ENCODE measurements at regions not wholly inside any gene's neighbourhood (a gene's known extent, or its start where the extent isn't known, plus 50 kb on each side); places are given as distances from the start of the nearest gene placed in this dataset.

DNA sequence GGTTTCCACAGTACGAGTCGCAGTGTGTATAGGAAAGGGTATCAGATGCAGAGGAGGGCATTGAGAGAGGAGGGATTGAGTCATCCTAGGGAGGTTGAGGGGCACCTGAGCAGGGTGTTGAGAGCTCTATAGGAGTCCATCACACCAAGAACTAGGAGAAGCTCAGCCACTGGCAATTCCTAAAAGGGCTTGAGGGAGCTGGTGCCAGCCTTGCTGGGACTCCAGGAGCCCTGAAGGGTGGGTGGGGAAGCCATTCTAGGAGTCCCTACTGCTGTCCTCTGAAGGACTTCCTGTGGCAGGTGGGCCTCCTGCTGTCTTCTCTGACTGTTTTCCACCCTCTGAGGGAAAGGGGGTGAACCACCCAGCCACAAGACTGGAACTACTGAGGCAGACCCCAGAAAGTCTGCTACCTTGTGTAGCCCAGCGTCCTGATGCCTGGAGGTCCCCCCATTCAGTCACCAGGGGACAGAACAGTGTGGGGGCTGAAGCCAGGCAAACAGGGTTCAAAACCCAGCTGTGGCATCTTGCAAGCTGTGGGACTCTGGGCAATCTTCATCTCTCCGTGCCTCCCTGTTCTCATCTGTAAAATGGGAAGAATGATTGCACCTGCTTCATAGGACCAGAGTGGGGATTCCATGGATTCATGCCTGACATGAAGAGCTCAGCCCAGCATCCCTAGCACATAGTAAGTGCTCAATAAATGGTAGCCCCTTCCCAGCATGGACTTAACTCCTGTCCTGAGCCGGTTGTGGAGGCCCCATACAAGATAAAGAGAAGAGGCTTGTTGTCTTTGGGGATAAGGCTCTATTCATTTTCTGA, 149.5 kb downstream of the C9orf50 start:
- no peak for DNase-seq

GRCh38 chr9:129469988-129470316, 150.9 kb downstream of the C9orf50 start:
- DNase-seq: no peak

DNA sequence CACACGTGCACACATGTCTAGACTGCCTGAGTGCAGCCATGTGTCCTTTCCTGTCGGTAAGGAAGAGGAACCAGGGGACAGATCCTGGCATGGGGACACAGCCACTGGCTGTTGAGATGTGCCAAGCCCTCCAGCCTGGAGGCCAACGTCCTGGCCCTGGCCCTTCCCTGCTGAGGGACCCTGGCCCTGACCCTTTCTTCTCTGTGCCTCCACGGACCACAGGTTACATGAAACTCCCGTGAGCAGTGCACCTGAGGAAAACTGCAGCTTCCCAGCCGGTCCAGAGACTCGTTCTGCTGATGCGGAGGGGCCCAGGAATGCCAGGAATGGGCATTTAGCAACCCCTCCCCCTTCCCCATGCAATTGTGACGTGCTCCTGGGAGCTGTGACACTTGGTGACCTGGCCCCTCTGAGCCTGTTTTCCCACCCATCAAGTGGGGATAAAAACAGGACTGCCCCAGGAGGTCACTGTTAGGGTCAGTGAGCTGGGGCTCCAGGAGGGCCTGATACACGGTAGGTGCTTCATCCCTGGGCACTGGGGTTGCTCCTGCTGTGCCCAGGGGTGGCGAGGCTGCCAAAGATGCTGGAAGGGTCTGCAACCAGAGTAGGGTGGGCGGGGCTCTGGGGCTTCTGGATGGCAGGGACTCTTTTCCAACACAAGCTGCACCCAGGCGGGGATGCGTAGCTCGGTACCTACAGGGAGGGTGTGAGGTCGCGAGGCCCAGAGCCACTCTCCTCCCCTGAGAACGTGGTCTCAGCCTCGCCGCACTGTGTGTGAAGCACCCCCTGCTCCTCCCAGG, 151.5 kb downstream of the C9orf50 start:
- no peak for DNase-seq

- DNase-seq: no peak
These were observed 152.9 kb downstream of the C9orf50 start for GRCh38 chr9:129467739-129468666.

GRCh38 chr9:129467004-129467588, 153.8 kb downstream of the C9orf50 start:
- DNase-seq: no peak

DNA sequence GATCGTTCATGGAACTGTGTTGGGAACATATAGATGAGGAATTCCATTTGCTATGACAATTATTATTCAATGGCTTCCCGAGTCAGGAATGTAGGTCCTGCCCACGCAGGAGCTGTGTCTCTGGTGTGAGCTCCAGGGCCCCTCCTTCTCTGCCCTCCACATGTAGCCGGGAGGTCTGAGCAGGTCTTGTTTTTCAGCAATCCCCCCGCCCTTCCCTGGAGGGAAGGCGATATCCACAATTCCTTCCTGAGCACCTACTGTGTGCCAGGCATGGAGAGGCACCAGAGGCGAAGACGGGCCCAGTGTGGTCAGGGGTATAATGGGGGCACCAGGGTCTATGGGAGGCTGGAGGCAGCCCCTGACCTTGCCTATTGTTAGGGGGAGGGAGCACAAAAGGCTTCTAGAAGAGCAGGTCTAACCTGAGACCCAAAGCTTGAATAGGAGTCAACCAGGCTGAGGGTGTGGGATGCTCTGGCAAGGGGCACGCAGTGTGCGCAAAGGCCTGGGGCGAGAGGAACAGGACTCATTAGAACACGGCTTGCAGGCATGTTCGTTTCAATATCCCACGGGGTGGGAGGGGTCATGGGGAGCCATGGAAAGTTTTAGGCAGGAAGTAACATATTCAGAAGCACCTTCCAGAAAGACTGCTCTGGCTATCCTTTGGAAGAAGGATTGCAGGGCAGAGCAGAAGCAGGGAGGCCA, 154.9 kb downstream of the C9orf50 start:
- DNase-seq: no peak

GRCh38 chr9:129464972-129465833, 155.7 kb downstream of the C9orf50 start:
- no peak for DNase-seq

DNA sequence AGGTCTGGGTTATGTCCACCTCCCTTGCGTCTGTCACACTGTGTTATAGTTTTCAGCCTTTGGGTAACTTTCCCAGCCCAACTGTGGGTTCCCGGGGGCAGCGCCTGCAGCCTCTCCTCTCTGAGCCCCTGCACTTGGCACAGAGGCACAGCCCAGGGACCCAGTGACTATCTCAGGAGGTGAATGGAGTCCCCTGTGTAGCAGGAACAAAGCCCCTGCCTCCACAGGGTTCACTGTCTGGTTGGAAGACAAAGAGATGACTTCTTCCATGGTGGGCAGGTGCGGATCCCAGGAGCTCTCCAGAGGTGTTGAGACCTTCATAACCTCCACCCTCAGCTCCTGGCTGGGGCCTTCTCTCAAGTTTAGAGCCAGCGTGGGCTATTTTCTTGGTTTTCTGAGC, 156.9 kb downstream of the C9orf50 start:
- no peak for DNase-seq

DNA sequence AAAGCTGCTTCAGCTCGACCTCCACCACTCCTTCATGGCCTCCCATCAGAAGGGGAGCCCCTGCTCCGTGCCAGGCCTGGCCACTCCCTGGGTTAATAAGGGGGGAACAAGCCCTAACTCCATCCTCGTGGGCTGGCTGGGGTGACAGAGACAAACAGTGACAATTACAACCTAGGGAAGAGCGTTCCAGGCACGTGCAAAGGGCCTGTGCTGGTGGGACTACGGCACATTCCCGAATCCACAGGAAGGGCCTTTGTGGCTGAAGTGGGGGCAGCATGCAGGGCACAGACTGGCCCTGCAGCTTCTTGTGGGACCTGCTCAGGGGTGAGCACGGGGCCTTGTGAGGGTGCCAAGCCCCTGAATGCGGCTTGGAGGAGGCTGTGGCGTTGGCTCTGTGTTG, 157.4 kb downstream of the C9orf50 start:
- no peak for DNase-seq

DNA sequence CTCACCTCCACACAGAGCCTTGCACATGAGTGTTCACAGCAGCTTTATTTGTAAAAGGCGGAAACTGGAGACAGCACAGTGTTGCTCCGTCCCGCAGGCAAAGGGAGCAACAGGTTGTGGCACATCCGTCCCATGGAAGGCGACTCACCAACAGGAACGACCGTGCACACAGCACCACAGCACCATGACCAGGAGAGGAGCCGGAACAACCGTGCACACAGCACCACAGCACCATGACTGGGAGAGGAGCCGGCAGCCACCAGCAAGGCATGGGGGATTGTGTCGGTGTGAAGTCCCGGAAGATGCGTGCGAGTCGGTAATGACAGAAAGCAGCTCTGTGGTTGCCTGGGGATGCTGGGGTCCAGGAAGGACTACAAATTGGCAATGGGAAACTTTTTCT, 158.5 kb downstream of the C9orf50 start:
- no peak for DNase-seq

DNA sequence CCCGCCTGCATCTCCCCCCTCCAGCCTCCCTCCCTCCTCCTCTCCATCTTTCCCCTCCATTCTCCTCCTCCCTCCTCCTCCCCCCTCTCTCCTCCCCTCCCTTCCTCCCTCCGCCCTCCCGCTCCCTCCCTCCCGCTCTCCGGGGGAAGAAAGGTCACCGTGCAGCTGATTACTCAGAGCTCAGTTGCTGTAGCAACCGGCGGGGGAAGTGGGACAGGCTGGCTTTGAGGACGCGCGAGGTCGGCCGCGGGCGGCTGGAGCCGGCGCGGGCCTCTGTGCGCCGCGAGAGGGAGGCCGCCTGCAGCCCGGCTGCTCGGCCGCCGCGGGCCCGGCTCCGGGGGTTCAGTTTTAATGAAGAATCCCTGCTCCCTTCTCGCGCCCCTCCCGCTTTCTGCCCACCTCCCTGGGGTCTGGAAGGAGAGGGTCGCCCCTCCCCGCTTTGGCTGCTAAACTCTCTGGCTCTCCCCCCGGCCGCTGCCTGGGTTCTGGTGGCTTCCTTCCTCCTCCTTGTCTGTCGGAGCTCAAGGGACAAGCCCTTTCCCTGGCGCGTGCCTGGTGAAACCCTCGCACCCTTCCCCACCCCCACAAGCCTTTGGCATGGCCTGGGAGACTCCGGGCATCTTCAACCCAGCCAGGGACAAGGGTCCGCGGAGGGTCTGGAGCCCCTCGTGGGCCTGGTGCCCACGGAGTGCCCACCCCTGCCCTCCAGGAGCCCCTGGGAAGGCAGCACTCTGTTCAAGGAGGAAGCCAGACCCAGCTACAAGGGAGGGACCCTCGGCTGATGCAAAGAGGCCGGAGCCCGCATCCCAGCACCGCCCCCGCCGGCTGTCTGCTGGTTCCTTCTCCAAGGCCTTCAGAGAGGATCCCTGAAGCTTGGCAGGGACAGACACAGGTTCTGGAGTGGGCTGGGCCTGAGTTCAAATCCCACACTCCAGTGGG, 160.3 kb downstream of the C9orf50 start:
- peak; percentile 90 to 93 for DNase-seq

DNA sequence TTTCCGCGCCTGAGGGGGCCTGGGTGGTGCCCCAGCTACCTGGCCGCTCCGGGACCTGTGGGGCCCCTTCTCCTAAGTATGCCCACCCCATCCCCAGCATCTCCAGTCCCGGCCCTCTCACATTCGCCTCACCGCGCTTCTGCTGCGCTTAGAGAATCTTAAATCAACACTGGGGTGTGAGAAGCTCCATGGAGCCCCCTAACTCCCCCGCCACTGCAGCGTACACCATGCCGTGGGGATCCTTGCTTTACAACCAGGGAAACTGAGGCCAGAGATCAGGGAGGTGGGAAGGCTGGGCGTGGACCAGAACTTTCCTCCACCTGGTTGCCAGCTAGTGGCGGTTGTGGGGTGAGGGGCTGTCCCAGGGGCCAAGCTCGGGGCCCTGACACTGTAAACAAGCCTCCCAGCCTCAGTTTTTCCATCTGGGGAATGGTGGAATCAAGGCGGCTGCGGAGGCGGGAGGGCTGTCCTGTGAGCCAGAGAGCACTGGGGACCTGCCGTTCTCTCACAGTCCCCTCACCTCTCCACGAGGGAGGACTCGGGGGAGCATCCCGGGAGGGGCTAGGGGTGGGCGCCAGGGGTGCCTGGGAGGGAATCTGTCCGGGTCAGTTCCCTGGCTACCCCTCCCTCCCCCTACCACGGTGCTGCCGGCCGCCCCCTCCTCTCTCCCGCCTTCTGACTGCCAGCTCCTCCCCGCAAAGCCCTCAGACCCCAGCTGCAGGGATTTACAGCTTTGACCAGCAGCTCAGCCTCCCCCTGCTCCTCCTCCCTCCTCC, 161.2 kb downstream of the C9orf50 start:
- no peak for DNase-seq

GRCh38 chr9:129458663-129459546, 162.0 kb downstream of the C9orf50 start:
- DNase-seq: no peak

DNA sequence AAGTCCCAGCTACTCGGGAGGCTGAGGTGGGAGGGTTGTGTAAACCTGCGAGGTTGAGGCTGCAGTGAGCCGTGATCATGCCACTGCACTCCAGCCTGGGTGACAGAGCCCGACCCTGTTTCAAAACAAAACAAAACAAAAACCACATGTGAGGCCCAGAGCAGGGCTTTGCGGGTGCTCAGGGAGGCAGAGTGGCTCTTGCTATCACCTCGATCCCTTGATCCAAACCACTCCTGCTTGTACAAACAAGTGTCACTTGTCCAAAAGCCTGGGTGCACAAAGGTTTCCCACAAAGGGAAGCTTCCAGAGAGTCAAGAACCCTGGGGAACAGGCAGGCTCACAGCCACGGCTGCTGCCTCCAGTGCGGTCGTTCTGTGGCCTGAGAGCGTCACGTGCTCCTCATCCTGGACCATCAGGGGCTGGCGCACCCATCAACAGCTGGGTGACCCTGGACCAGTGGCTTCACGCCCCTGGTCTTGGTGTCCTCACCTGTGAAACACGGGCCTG, 162.7 kb downstream of the C9orf50 start:
- no peak for DNase-seq

DNA sequence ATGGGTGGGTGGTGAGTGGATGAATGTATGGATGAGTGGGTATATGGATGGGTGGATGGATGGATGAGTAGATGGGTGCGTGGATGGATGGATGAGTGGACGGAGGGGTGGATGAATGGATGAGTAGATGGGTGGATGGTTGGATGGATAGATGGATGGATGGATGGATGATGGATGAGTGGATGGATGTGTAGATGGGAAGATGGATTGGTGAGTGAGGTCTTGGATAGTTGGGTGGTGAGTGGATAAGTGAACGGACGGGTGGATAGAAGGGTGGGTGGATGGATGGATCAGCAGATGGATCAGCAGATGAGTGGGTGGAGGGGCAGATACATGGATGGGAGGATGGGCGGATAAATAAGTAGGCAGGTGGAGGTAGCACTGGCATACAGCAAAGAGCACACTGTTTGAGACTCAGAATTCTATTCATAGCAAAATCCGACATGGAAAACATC, 163.5 kb downstream of the C9orf50 start:
- no peak for DNase-seq

- DNase-seq: no peak
These were observed 164.2 kb downstream of the C9orf50 start for GRCh38 chr9:129456549-129457324.
